A673 (cell line): ENCODE measurements at regions not wholly inside any gene's neighbourhood (a gene's known extent, or its start where the extent isn't known, plus 50 kb on each side); places are given as distances from the start of the nearest gene placed in this dataset.

Experiments
- BruUV-seq: library from RNA; stranded (reverse); fragments of 400-500 nt; replicated peaks from 2 replicates; lab custom pipeline; 2021; lab: Mats Ljungman, UMichigan
- CTCF ChIA-PET: fragments of 300-600 bp; sonication (Branson Sonifier 250); formaldehyde crosslinking; loops from one replicate; lab custom pipeline; 2022; ENCODE audit warnings: antibody characterized with exemption; lab: Charles Lee
- POLR2A ChIA-PET: fragments of 300-600 bp; sonication (Branson Sonifier 250); formaldehyde crosslinking; loops from one replicate; lab custom pipeline; 2022; ENCODE audit warnings: antibody characterized with exemption; ENCODE audit not compliant: low non-redundant PET; lab: Charles Lee
- DNase-seq: peaks from one replicate; pipeline ENCODE4 v3.0.0-alpha.2; 2015; ENCODE audit warnings: low spot score
- H3K27ac ChIP-seq: fragments of 200-600 bp; sonication (generic); 2 replicates; pipeline ENCODE4 v1.5.1; 2016; ENCODE audit warnings: mixed run types, low read depth, mild to moderate bottlenecking, mixed read lengths, antibody characterized with exemption, low read length; ENCODE audit not compliant: poor library complexity, severe bottlenecking
- H3K27me3 ChIP-seq: fragments of 200-600 bp; sonication (generic); replicated peaks from 2 replicates; pipeline ENCODE4 v1.6.1; 2017; ENCODE audit warnings: mixed run types, low read depth, mild to moderate bottlenecking, mixed read lengths, antibody characterized with exemption, low read length; ENCODE audit not compliant: insufficient read depth, poor library complexity
- H3K36me3 ChIP-seq: fragments of 200-600 bp; sonication (generic); 2 replicates; pipeline ENCODE4 v1.6.1; 2016; ENCODE audit warnings: mixed run types, mild to moderate bottlenecking, mixed read lengths, antibody characterized with exemption, low read length; ENCODE audit not compliant: insufficient read depth, poor library complexity, severe bottlenecking
- H3K4me1 ChIP-seq: fragments of 200-600 bp; sonication (generic); 2 replicates; pipeline ENCODE4 v1.6.1; 2017; ENCODE audit warnings: mixed run types, mild to moderate bottlenecking, mixed read lengths, antibody characterized with exemption, low read length; ENCODE audit not compliant: insufficient read depth, poor library complexity, severe bottlenecking
- H3K4me3 ChIP-seq: fragments of 200-600 bp; sonication (generic); 2 replicates; pipeline ENCODE4 v1.5.1; 2016; ENCODE audit warnings: low read depth, mixed run types, mild to moderate bottlenecking, mixed read lengths, low read length; ENCODE audit not compliant: poor library complexity, severe bottlenecking
- H3K9me3 ChIP-seq: fragments of 200-600 bp; sonication (generic); 2 replicates; pipeline ENCODE4 v1.6.1; 2016; ENCODE audit warnings: mixed run types, low read depth, mild to moderate bottlenecking, mixed read lengths, antibody characterized with exemption, low read length; ENCODE audit not compliant: poor library complexity, severe bottlenecking
- EZH2 ChIP-seq: fragments of 200-600 bp; sonication (generic); IDR thresholded peaks from 2 replicates; pipeline ENCODE4 v1.6.1; 2017; ENCODE audit warnings: borderline replicate concordance, low read depth, mild to moderate bottlenecking, mixed read lengths, antibody characterized with exemption, low read length; ENCODE audit not compliant: poor library complexity, severe bottlenecking
- intact Hi-C: fragments of 100-400 bp; cut with micrococcal nuclease; formaldehyde crosslinking; loops from one replicate; pipeline ENCODE4 v1.10.0; 2022; ENCODE audit not compliant: unreplicated experiment
- TF ChIP-seq, protein P1 (sequence below): fragments of 300-800, 200-600 bp; sonication (generic); conservative IDR thresholded peaks from 2 replicates; pipeline ENCODE4 v1.5.1; 2017; ENCODE audit warnings: low read depth, mild to moderate bottlenecking, antibody characterized with exemption, low read length, moderate library complexity, mixed read lengths

DNA sequence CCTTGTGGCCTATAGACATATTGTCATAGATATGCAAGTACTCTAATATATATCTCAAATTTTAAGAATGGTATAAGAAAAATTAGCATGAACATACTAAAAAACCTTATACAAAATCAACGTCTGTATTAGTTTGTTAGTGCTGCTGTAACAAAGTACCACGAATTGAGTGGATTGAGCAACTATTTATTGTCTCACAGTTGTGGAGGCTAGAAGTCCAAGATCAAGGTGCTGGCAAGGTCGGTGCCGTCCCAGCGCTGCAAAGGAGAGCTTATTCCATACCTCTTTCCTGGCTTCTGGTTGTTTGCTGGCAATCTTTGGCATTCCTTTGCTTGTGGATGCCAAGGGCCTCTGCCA, 317.6 kb upstream of the FERMT1 start:
- BruUV-seq: no TSS peak
- Histone ChIP-seq H3K36me3 (no peaks in the 10 kb centered on the region), H3K9me3 (no peaks in the 10 kb centered on the region), H3K4me3 (no peak overlapping the region), H3K27ac (no peak overlapping the region), H3K4me1 (no peaks in the 10 kb centered on the region), H3K27me3 (no peaks in the 10 kb centered on the region)
- no peak for DNase-seq
- intact Hi-C loops: no loop called here
- ChIA-PET POLR2A (no interaction called here), CTCF (no interaction called here)
- no peak for TF ChIP-seq EZH2
- TF ChIP-seq, protein P1, sequence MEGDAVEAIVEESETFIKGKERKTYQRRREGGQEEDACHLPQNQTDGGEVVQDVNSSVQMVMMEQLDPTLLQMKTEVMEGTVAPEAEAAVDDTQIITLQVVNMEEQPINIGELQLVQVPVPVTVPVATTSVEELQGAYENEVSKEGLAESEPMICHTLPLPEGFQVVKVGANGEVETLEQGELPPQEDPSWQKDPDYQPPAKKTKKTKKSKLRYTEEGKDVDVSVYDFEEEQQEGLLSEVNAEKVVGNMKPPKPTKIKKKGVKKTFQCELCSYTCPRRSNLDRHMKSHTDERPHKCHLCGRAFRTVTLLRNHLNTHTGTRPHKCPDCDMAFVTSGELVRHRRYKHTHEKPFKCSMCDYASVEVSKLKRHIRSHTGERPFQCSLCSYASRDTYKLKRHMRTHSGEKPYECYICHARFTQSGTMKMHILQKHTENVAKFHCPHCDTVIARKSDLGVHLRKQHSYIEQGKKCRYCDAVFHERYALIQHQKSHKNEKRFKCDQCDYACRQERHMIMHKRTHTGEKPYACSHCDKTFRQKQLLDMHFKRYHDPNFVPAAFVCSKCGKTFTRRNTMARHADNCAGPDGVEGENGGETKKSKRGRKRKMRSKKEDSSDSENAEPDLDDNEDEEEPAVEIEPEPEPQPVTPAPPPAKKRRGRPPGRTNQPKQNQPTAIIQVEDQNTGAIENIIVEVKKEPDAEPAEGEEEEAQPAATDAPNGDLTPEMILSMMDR: no peak

DNA sequence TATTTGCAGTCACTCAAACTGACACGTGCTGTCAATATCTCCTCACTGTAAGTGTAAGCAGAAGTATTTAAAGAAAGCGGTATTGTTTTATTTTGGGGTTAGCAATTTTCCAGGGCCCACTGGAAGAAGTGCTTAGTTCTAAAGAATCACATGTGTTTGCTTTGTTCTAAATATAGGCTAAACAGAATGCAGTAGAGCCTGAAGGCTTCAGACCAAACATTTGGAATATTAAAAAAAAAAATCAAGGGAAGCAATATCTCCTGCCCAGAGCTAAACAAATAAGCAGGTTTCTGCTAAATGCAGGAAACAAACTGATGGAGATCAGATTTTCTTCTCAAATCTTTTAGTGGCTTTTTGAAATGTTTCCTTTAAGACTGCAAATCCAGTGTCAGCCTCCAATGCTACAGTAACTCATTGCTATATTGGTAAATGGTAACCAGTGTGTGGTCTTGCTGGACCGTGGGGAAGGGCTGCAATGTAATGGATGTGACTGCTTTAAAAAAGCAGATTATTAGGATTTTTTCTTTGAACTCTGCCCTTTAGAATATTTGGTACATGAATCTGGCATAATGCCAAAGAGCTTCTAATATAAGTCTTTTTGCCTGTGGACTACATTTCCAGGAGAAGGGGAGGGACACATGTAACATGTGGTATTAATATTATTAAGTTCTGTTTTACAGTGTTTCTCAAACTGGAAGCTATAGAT, 317.1 kb upstream of the FERMT1 start:
- Histone ChIP-seq H3K27me3 (no peaks in the 10 kb centered on the region), H3K27ac (no peak overlapping the region), H3K4me1 (no peaks in the 10 kb centered on the region), H3K9me3 (no peaks in the 10 kb centered on the region), H3K4me3 (no peak overlapping the region), H3K36me3 (no peaks in the 10 kb centered on the region)
- no peak for DNase-seq
- intact Hi-C loops: no loop called here
- BruUV-seq: no TSS peak
- TF ChIP-seq, protein P1: no peak
- TF ChIP-seq EZH2: no peak
- POLR2A ChIA-PET: no interaction called here
- CTCF ChIA-PET: no interaction called here

DNA sequence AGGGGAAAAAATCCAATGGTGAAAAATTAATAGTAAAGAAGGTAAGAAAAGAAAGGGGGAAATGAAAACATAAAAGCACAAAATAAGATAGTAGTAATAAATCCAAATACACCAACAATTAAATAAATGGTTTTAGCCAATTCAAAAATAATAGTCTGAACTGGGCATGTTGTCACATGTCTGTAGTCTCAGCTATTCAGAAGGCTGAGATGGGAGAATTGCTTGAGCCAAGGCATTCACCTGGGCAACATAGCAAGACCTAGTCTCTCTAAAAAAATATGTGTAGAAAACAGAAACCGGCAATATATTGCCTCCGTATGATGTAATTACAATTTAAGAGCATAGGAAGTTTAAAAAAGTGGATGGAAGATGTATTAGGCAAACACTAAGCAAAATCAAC, 311.3 kb upstream of the FERMT1 start:
- Histone ChIP-seq H3K4me1 (no peaks in the 10 kb centered on the region), H3K36me3 (no peaks in the 10 kb centered on the region), H3K9me3 (no peaks in the 10 kb centered on the region), H3K27me3 (no peaks in the 10 kb centered on the region), H3K27ac (no peak overlapping the region), H3K4me3 (no peak overlapping the region)
- ChIA-PET CTCF (no interaction called here), POLR2A (no interaction called here)
- no peak for DNase-seq
- intact Hi-C loops: no loop called here
- BruUV-seq: no TSS peak
- TF ChIP-seq EZH2: no peak
- TF ChIP-seq, protein P1: no peak
